Loucy (cell line): ENCODE measurements at regions not wholly inside any gene's neighbourhood (a gene's known extent, or its start where the extent isn't known, plus 50 kb on each side); places are given as distances from the start of the nearest gene placed in this dataset.

Experiments
- H2AFZ ChIP-seq: fragments of 200-600 bp; sonication (generic); 2 replicates; pipeline ENCODE4 v1.6.0; 2016; ENCODE audit warnings: antibody characterized with exemption, mild to moderate bottlenecking, low read length, moderate library complexity
- H3F3A ChIP-seq: fragments of 200-600 bp; 2 replicates; pipeline ENCODE4 v1.6.0; 2016; ENCODE audit warnings: antibody characterized with exemption, low read depth, mild to moderate bottlenecking
- H3K27me3 ChIP-seq: fragments of 200-600 bp; sonication (generic); 2 replicates; pipeline ENCODE4 v1.6.1; 2014; ENCODE audit warnings: low read length, mild to moderate bottlenecking; ENCODE audit not compliant: insufficient read depth, poor library complexity, severe bottlenecking
- H3K36me3 ChIP-seq: fragments of 200-600 bp; sonication (generic); 2 replicates; pipeline ENCODE4 v1.6.1; 2016; ENCODE audit warnings: low read length; ENCODE audit not compliant: insufficient read depth
- H3K4me1 ChIP-seq: fragments of 200-600 bp; sonication (generic); 2 replicates; pipeline ENCODE4 v1.5.1; 2014; ENCODE audit warnings: low read length, mild to moderate bottlenecking; ENCODE audit not compliant: insufficient read depth, poor library complexity, severe bottlenecking
- H3K4me2 ChIP-seq: fragments of 200-600 bp; sonication (generic); 2 replicates; pipeline ENCODE4 v1.6.0; 2014; ENCODE audit warnings: antibody characterized with exemption, low read length, low read depth, mild to moderate bottlenecking; ENCODE audit not compliant: poor library complexity, severe bottlenecking
- H3K4me3 ChIP-seq: fragments of 200-600 bp; sonication (generic); 2 replicates; pipeline ENCODE4 v1.5.1; 2014; ENCODE audit warnings: low read length, mild to moderate bottlenecking, mixed read lengths; ENCODE audit not compliant: poor library complexity, severe bottlenecking
- H3K79me2 ChIP-seq: fragments of 200-600 bp; sonication (generic); 2 replicates; pipeline ENCODE4 v1.6.1; 2014; ENCODE audit warnings: low read length; ENCODE audit not compliant: insufficient read depth
- H3K9ac ChIP-seq: fragments of 200-600 bp; sonication (generic); 2 replicates; pipeline ENCODE4 v1.6.0; 2014; ENCODE audit warnings: mild to moderate bottlenecking, low read depth, low read length, moderate library complexity; ENCODE audit not compliant: poor library complexity, severe bottlenecking
- H3K9me2 ChIP-seq: fragments of 200-600 bp; sonication (generic); replicated peaks from 2 replicates; pipeline ENCODE4 v1.6.1; 2016; ENCODE audit warnings: low read depth, low read length, mixed read lengths
- H3K9me3 ChIP-seq: fragments of 200-600 bp; sonication (generic); 2 replicates; pipeline ENCODE4 v1.6.1; 2014; ENCODE audit warnings: mild to moderate bottlenecking, antibody characterized with exemption, low read length, low read depth; ENCODE audit not compliant: insufficient read depth
- H4K20me1 ChIP-seq: fragments of 200-600 bp; sonication (generic); 2 replicates; pipeline ENCODE4 v1.6.0; 2014; ENCODE audit warnings: antibody characterized with exemption, low read length, mild to moderate bottlenecking; ENCODE audit not compliant: insufficient read depth, poor library complexity, severe bottlenecking
- CTCF ChIP-seq: fragments of 200-600 bp; sonication (generic); conservative IDR thresholded peaks from 2 replicates; pipeline ENCODE4 v1.5.1; 2014; ENCODE audit warnings: mild to moderate bottlenecking, antibody characterized with exemption, low read length
- EZH2phosphoT487 ChIP-seq: fragments of 200-600 bp; IDR thresholded peaks from 2 replicates; pipeline ENCODE4 v1.6.1; 2018; ENCODE audit warnings: antibody characterized with exemption, mild to moderate bottlenecking, moderate library complexity, borderline replicate concordance

DNA sequence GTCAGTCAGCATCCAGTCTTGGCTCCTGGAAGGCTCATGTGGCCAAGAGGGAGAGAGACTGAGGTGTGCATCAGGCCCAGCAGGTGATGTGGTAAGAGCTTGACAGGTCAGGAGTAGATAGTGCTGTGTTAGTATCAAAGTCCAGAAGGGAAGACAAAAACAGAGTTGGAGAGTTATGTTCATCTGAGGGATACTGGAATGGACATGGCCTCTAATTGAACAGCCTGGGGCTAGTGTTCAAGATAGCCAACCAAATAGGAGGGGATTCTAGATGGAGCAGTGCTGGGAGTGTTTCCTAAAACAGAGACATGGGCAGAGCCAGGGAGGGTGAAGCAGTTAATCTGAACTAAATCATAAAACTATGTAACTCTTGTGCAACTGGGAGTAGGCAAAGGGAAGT is 120.7 kb upstream of the MARK1 start:
- Histone ChIP-seq H3K4me3 (no peak overlapping the region), H3K4me1 (no peaks in the 10 kb centered on the region), H3K36me3 (no peaks in the 10 kb centered on the region), H3K9ac (no peak overlapping the region), H4K20me1 (no peaks in the 10 kb centered on the region), H3K27me3 (peaks cover 44% of the 10 kb centered on the region), H3K79me2 (no peaks in the 10 kb centered on the region), H3K9me3 (no peaks in the 10 kb centered on the region), H3K9me2 (no peaks in the 10 kb centered on the region), H3F3A (no peaks in the 10 kb centered on the region), H3K4me2 (no peak overlapping the region), H2AFZ (no peak overlapping the region)
- no peak for TF ChIP-seq EZH2phosphoT487
- TF ChIP-seq CTCF, result no peak

GRCh38 chr1:220398238-220398637 is 126.0 kb upstream of the RAB3GAP2 start:
- H3K4me3 ChIP-seq, result no peak overlapping the region
- H4K20me1 ChIP-seq, result no peaks in the 10 kb centered on the region
- H3K4me1 ChIP-seq, result no peaks in the 10 kb centered on the region
- no peaks in the 10 kb centered on the region for H3K79me2 ChIP-seq
- no peaks in the 10 kb centered on the region for H3F3A ChIP-seq
- no peaks in the 10 kb centered on the region for H3K27me3 ChIP-seq
- H3K9ac ChIP-seq, result no peak overlapping the region
- H3K36me3 ChIP-seq, result no peaks in the 10 kb centered on the region
- TF ChIP-seq CTCF (no peak), EZH2phosphoT487 (no peak)
- H3K4me2 ChIP-seq, result no peak overlapping the region
- H3K9me3 ChIP-seq, result no peaks in the 10 kb centered on the region
- no peaks in the 10 kb centered on the region for H3K9me2 ChIP-seq
- H2AFZ ChIP-seq, result no peak overlapping the region

GRCh38 chr1:220391491-220391890 is 119.2 kb upstream of the RAB3GAP2 start:
- no peak overlapping the region for H3K9ac ChIP-seq
- TF ChIP-seq CTCF (no peak), EZH2phosphoT487 (no peak)
- no peak overlapping the region for H3K4me2 ChIP-seq
- H3K4me1 ChIP-seq, result no peaks in the 10 kb centered on the region
- H3F3A ChIP-seq, result no peaks in the 10 kb centered on the region
- H3K4me3 ChIP-seq, result no peak overlapping the region
- H3K79me2 ChIP-seq, result no peaks in the 10 kb centered on the region
- no peaks in the 10 kb centered on the region for H3K9me3 ChIP-seq
- no peaks in the 10 kb centered on the region for H3K27me3 ChIP-seq
- no peak overlapping the region for H2AFZ ChIP-seq
- H4K20me1 ChIP-seq, result no peaks in the 10 kb centered on the region
- no peaks in the 10 kb centered on the region for H3K36me3 ChIP-seq
- H3K9me2 ChIP-seq, result no peaks in the 10 kb centered on the region
